Activated CD8-positive, alpha-beta T cell treated with anti-CD3 and anti-CD28 coated beads for 36 hours (primary cell): ENCODE measurements at regions not wholly inside any gene's neighbourhood (a gene's known extent, or its start where the extent isn't known, plus 50 kb on each side); places are given as distances from the start of the nearest gene placed in this dataset.

ENCODE experiments used
- ATAC-seq: fragments of 200-7000 bp; cut with Tn5 transposase; one replicate; pipeline ENCODE4 v1.10.0; 2021; ENCODE audit warnings: mild to moderate bottlenecking, moderate library complexity
- CTCF ChIA-PET: fragments of 350-600 bp; sonication (Branson Sonifier 250); formaldehyde crosslinking; loops from one replicate; lab custom pipeline; 2021; ENCODE audit warnings: antibody characterized with exemption; lab: Charles Lee
- POLR2A ChIA-PET: fragments of 350-600 bp; sonication (Branson Sonifier 250); formaldehyde crosslinking; loops from one replicate; lab custom pipeline; 2021; ENCODE audit warnings: antibody characterized with exemption; lab: Charles Lee
- DNase-seq: peaks from one replicate; pipeline ENCODE4 v3.0.0-alpha.2; 2020
- H3K27ac Mint-ChIP-seq: one replicate; pipeline ENCODE4 v1.8.0; 2021; ENCODE audit warnings: mild to moderate bottlenecking, mixed read lengths
- H3K27me3 Mint-ChIP-seq: one replicate; pipeline ENCODE4 v1.8.0; 2021; ENCODE audit warnings: mixed read lengths
- H3K36me3 Mint-ChIP-seq: one replicate; pipeline ENCODE4 v1.8.0; 2021; ENCODE audit warnings: low read depth, mixed read lengths
- H3K4me1 Mint-ChIP-seq: one replicate; pipeline ENCODE4 v1.8.0; 2021; ENCODE audit warnings: low read depth, mixed read lengths
- H3K4me3 Mint-ChIP-seq: one replicate; pipeline ENCODE4 v1.8.0; 2021; ENCODE audit warnings: mild to moderate bottlenecking, moderate library complexity, mixed read lengths
- H3K9me3 Mint-ChIP-seq: one replicate; pipeline ENCODE4 v1.8.0; 2021; ENCODE audit warnings: mixed read lengths
- CTCF ChIP-seq: fragments of 200-600 bp; IDR thresholded peaks from one replicate; pipeline ENCODE4 v1.8.0; 2022; ENCODE audit warnings: antibody characterized with exemption, mild to moderate bottlenecking
- intact Hi-C: fragments of 100-400 bp; cut with micrococcal nuclease; formaldehyde crosslinking; loops from one replicate; pipeline ENCODE4 v1.10.0; 2022

- ChIA-PET POLR2A (no interaction called here), CTCF (no interaction called here)
- no peak for TF ChIP-seq CTCF
- no peak overlapping the region for H3K4me3 Mint-ChIP-seq
- H3K27me3 Mint-ChIP-seq: no peaks in the 10 kb centered on the region
- H3K27ac Mint-ChIP-seq: no peak overlapping the region
- H3K36me3 Mint-ChIP-seq: no peaks in the 10 kb centered on the region
- H3K4me1 Mint-ChIP-seq: no peaks in the 10 kb centered on the region
- DNase-seq: no peak
- intact Hi-C loops: no loop called here
- H3K9me3 Mint-ChIP-seq: peaks cover 9% of the 10 kb centered on the region
- ATAC-seq: no peak
These were observed 525.5 kb upstream of the ZFP42 start for GRCh38 chr4:187470061-187470460.

DNA sequence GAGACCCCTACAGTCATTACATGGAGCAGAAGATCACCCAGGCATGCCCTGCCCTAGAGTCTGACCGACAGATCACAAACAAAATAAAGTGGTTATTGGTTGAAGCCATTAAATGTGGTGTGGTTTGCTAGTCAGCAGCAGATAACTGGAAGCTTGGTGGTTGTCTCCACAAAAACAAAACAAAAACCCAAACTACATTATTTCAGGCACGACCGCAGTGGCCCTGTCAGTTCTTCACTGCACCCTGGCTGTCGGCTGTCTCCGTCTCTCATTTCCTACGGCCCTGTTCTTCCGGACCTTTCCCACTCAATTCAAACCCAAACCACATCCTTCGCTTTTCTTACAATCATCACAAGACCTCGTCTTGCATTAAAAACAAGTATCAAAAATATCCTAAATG, 521.3 kb upstream of the ZFP42 start:
- ChIA-PET CTCF (no interaction called here), POLR2A (no interaction called here)
- intact Hi-C loops: no loop called here
- Mint-ChIP-seq H3K4me1 (no peaks in the 10 kb centered on the region), H3K9me3 (peaks cover 11% of the 10 kb centered on the region), H3K27me3 (no peaks in the 10 kb centered on the region), H3K36me3 (no peaks in the 10 kb centered on the region), H3K4me3 (no peak overlapping the region), H3K27ac (no peak overlapping the region)
- ATAC-seq (no peak), DNase-seq (no peak)
- TF ChIP-seq CTCF: no peak

DNA sequence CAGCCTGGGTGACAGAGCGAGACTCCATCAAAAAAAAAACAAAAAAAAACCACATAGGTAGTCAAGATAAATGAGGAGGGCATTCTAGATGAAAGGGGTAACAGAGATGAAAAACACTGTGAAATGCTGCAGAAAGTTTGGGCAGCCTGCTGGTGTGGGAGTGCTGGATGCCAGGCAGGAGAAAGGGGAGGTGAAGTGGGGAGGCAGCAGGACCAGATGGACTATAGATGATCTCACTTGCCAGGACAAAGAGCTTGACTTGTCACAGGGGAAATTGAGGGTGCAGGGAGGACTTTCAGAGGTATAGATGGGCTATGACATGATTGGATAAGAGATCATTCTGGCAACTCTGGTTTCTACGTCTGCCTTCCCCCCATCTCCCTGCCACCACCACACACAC, 519.7 kb upstream of the ZFP42 start:
- no peak overlapping the region for H3K4me3 Mint-ChIP-seq
- POLR2A ChIA-PET: no interaction called here
- H3K27me3 Mint-ChIP-seq: no peaks in the 10 kb centered on the region
- H3K27ac Mint-ChIP-seq: no peak overlapping the region
- DNase-seq (no peak), ATAC-seq (no peak)
- TF ChIP-seq CTCF: no peak
- CTCF ChIA-PET: no interaction called here
- peaks cover 15% of the 10 kb centered on the region for H3K9me3 Mint-ChIP-seq
- intact Hi-C loops: no loop called here
- no peaks in the 10 kb centered on the region for H3K36me3 Mint-ChIP-seq
- no peaks in the 10 kb centered on the region for H3K4me1 Mint-ChIP-seq

- intact Hi-C loops: no loop called here
- Mint-ChIP-seq H3K27ac (no peak overlapping the region), H3K36me3 (no peaks in the 10 kb centered on the region), H3K4me3 (no peak overlapping the region), H3K27me3 (no peaks in the 10 kb centered on the region), H3K4me1 (no peaks in the 10 kb centered on the region), H3K9me3 (peaks cover 14% of the 10 kb centered on the region)
- TF ChIP-seq CTCF: no peak
- ChIA-PET CTCF (no interaction called here), POLR2A (no interaction called here)
- ATAC-seq: no peak
- no peak for DNase-seq
These were observed 518.3 kb upstream of the ZFP42 start for GRCh38 chr4:187477224-187477623.

- H3K27me3 Mint-ChIP-seq: no peaks in the 10 kb centered on the region
- H3K9me3 Mint-ChIP-seq: peaks cover 16% of the 10 kb centered on the region
- ChIA-PET CTCF (no interaction called here), POLR2A (no interaction called here)
- intact Hi-C loops: no loop called here
- H3K4me1 Mint-ChIP-seq: no peaks in the 10 kb centered on the region
- no peak overlapping the region for H3K4me3 Mint-ChIP-seq
- no peak for DNase-seq
- no peaks in the 10 kb centered on the region for H3K36me3 Mint-ChIP-seq
- no peak for ATAC-seq
- no peak for TF ChIP-seq CTCF
- H3K27ac Mint-ChIP-seq: no peak overlapping the region
These were observed 517.1 kb upstream of the ZFP42 start for GRCh38 chr4:187478292-187479140.
